Transverse colon (tissue), 4 donors: ENCODE measurements at regions not wholly inside any gene's neighbourhood (a gene's known extent, or its start where the extent isn't known, plus 50 kb on each side); places are given as distances from the start of the nearest gene placed in this dataset.

Experiments used
- DNase-seq: peaks from one replicate; pipeline ENCODE4 v3.0.0-alpha.2; 2019
- H3K27ac ChIP-seq, 4 donors: fragments of 200-600 bp; sonication (generic); 2 replicates each; pipeline ENCODE4 v1.5.1; 2016 to 2018; ENCODE audit warnings: inconsistent platforms in 4 of 4
- H3K27me3 ChIP-seq: fragments of 200-600 bp; sonication (generic); 2 replicates; pipeline ENCODE4 v1.5.1; 2017; ENCODE audit warnings: inconsistent platforms
- H3K36me3 ChIP-seq, 4 donors: fragments of 200-600 bp; sonication (generic); 2 replicates each; pipeline ENCODE4 v1.5.1; 2017 to 2019; ENCODE audit warnings: inconsistent platforms in 4 of 4
- H3K4me1 ChIP-seq, 4 donors: fragments of 200-600 bp; sonication (generic); 2 replicates each; pipeline ENCODE4 v1.5.1; 2017 to 2020; ENCODE audit warnings: inconsistent platforms in 4 of 4
- H3K4me3 ChIP-seq, 4 donors: fragments of 200-600 bp; sonication (generic); 1 replicate in 1 of 4; 2 replicates in 3 of 4; pipeline versions ENCODE4 v1.5.1 to v1.6.1; 2017 to 2019; ENCODE audit warnings: inconsistent platforms in 4 of 4
- H3K9me3 ChIP-seq, 2 donors: fragments of 200-600 bp; sonication (generic); 2 replicates each; pipeline ENCODE4 v1.5.1; 2017 to 2019; ENCODE audit warnings: inconsistent platforms in 2 of 2
- CTCF ChIP-seq, 5 experiments: fragments of 200-600 bp in 3 of 5; fragments of 450-650 bp in 2 of 5; sonication (generic) in 3 of 5; IDR thresholded peaks; 1 replicate in 2 of 5; 2 replicates in 3 of 5; pipeline ENCODE4 v1.5.1; 2016 to 2017; ENCODE audit warnings: antibody characterized with exemption in 5 of 5, inconsistent platforms in 3 of 5, mild to moderate bottlenecking in 2 of 5, moderate library complexity in 1 of 5
- EP300 ChIP-seq: sonication (generic); formaldehyde crosslinking; IDR thresholded peaks from one replicate; pipeline ENCODE4 v1.6.1; 2017; ENCODE audit warnings: antibody characterized with exemption, low read depth
- POLR2A ChIP-seq: fragments of 450-650 bp; IDR thresholded peaks from one replicate; pipeline ENCODE4 v1.6.1; 2016; ENCODE audit warnings: antibody characterized with exemption, mild to moderate bottlenecking, moderate library complexity
- POLR2AphosphoS5 ChIP-seq, 3 donors: sonication (generic); formaldehyde crosslinking; IDR thresholded peaks; one replicate each; pipeline ENCODE4 v1.6.1; 2016; ENCODE audit warnings: antibody characterized with exemption in 3 of 3
- WGBS, 2 donors: methylation state at CpG; one replicate each; pipeline ENCODE4 v1.1.5; 2018; ENCODE audit warnings: low coverage in 1 of 2; 5-methylcytosine and 5-hydroxymethylcytosine counted together
- in situ Hi-C, 4 donors: fragments of 200-750 bp; cut with MboI; loops; one replicate each; pipeline versions ENCODE4 v1.15.0 to v1.15.1; 2017; ENCODE audit warnings: low sequenced_read_pairs in 3 of 4, low pct_ligation_motif_present in 1 of 4, low pct_unique_long_range_greater_than_20kb in 1 of 4
- intact Hi-C: fragments of 100-400 bp; cut with DNase I; formaldehyde crosslinking; loops from one replicate; pipeline ENCODE4 v1.15.1; 2023; ENCODE audit warnings: low total_unique reads

GRCh38 chr3:43906849-43907507 is 216.2 kb downstream of the ABHD5 start:
- Histone ChIP-seq H3K4me3 (no peak overlapping the region), H3K4me1 (no peaks in the 10 kb centered on the region), H3K27ac (no peak overlapping the region), H3K9me3 (no peaks in the 10 kb centered on the region), H3K36me3 (no peaks in the 10 kb centered on the region), H3K27me3 (no peaks in the 10 kb centered on the region)
- in situ Hi-C loops: no loop called here
- DNase-seq: no peak
- 62 to 93% methylated on average over 3 to 8 of the region's 8 CpGs for WGBS, 2 donors
- intact Hi-C loops: no loop called here
- TF ChIP-seq POLR2A: no peak
- no peak for TF ChIP-seq CTCF (IDR thresholded peaks at IDR 0.05)
- TF ChIP-seq POLR2AphosphoS5 (IDR thresholded peaks at IDR 0.05): no peak
- TF ChIP-seq EP300: no peak

GRCh38 chr3:43907508-43907858 is 216.7 kb downstream of the ABHD5 start:
- no peak for TF ChIP-seq POLR2A
- TF ChIP-seq CTCF (IDR thresholded peaks at IDR 0.05): no peak
- TF ChIP-seq EP300: no peak
- no peak for TF ChIP-seq POLR2AphosphoS5 (IDR thresholded peaks at IDR 0.05)
- in situ Hi-C loops (no loop called here), intact Hi-C loops (no loop called here)
- 17 to 41% methylated on average over 1 of the region's 1 CpG for whole genome bisulfite sequencing, 2 donors
- no peak overlapping the region for H3K27ac ChIP-seq
- H3K4me3 ChIP-seq: no peak overlapping the region
- no peaks in the 10 kb centered on the region for H3K9me3 ChIP-seq
- H3K36me3 ChIP-seq: no peaks in the 10 kb centered on the region
- no peaks in the 10 kb centered on the region for H3K27me3 ChIP-seq
- DNase-seq: no peak
- H3K4me1 ChIP-seq: no peaks in the 10 kb centered on the region

- DNase-seq: no peak
- WGBS, 2 donors: 88% methylated on average over 5 of the region's 5 CpGs; no CpG with 5 or more reads in 1 of the 2 donors
- Histone ChIP-seq H3K27me3 (no peaks in the 10 kb centered on the region), H3K36me3 (no peaks in the 10 kb centered on the region), H3K4me1 (no peaks in the 10 kb centered on the region), H3K9me3 (no peaks in the 10 kb centered on the region), H3K4me3 (no peak overlapping the region), H3K27ac (no peak overlapping the region)
- in situ Hi-C loops (no loop called here), intact Hi-C loops (no loop called here)
- TF ChIP-seq CTCF (IDR thresholded peaks at IDR 0.05) (no peak), POLR2AphosphoS5 (IDR thresholded peaks at IDR 0.05) (no peak), EP300 (no peak), POLR2A (no peak)
Measured at GRCh38 chr3:43908456-43908855, 217.7 kb downstream of the ABHD5 start.

GRCh38 chr3:43909149-43909548 is 218.4 kb downstream of the ABHD5 start:
- TF ChIP-seq POLR2AphosphoS5 (IDR thresholded peaks at IDR 0.05): no peak
- no peak for TF ChIP-seq CTCF (IDR thresholded peaks at IDR 0.05)
- no peak for TF ChIP-seq EP300
- intact Hi-C loops: no loop called here
- no peak overlapping the region for H3K4me3 ChIP-seq
- DNase-seq: no peak
- H3K27me3 ChIP-seq: no peaks in the 10 kb centered on the region
- no peaks in the 10 kb centered on the region for H3K9me3 ChIP-seq
- no peak overlapping the region for H3K27ac ChIP-seq
- no peaks in the 10 kb centered on the region for H3K36me3 ChIP-seq
- in situ Hi-C loops: no loop called here
- 91% methylated on average over 3 of the region's 3 CpGs; no CpG with 5 or more reads in 1 of the 2 donors for WGBS, 2 donors
- no peaks in the 10 kb centered on the region for H3K4me1 ChIP-seq
